Mesenchymal stem cell (in vitro differentiated cells and primary cell): ENCODE measurements at regions not wholly inside any gene's neighbourhood (a gene's known extent, or its start where the extent isn't known, plus 50 kb on each side); places are given as distances from the start of the nearest gene placed in this dataset.
"Not testable (repeated sequence)": the region's sequence is repeated elsewhere in the genome, so short reads cannot be mapped to it uniquely, and the experiment has no call there.

Experiments used
- DNase-seq: peaks from one replicate; pipeline ENCODE4 v3.0.0-alpha.2; 2013
- H2AFZ ChIP-seq: one replicate; pipeline ENCODE4 v1.6.1; 2013; ENCODE audit warnings: low read depth, mild to moderate bottlenecking, control low read depth, inconsistent platforms, low read length, moderate library complexity
- H2AK5ac ChIP-seq: 2 replicates; pipeline ENCODE4 v1.6.1; 2013; ENCODE audit warnings: low read length, moderate library complexity, mild to moderate bottlenecking, inconsistent platforms; ENCODE audit not compliant: severe bottlenecking
- H2BK120ac ChIP-seq: one replicate; pipeline ENCODE4 v1.6.1; 2013; ENCODE audit warnings: low read depth, mild to moderate bottlenecking, inconsistent platforms, low read length, moderate library complexity
- H2BK12ac ChIP-seq, 2 experiments: one replicate each; pipeline ENCODE4 v1.6.1; 2013; ENCODE audit warnings: inconsistent platforms in 2 of 2, low read length in 2 of 2, mild to moderate bottlenecking in 2 of 2, moderate library complexity in 2 of 2, control low read depth in 1 of 2
- H2BK15ac ChIP-seq: one replicate; pipeline ENCODE4 v1.6.1; 2013; ENCODE audit warnings: mild to moderate bottlenecking, low read depth, inconsistent platforms; ENCODE audit not compliant: poor library complexity, severe bottlenecking
- H2BK5ac ChIP-seq: 2 replicates; pipeline ENCODE4 v1.6.1; 2013; ENCODE audit warnings: low read depth, mild to moderate bottlenecking, low read length, control low read depth, inconsistent platforms; ENCODE audit not compliant: poor library complexity, severe bottlenecking
- H3K14ac ChIP-seq, 2 experiments: one replicate each; pipeline ENCODE4 v1.6.1; 2013; ENCODE audit warnings: inconsistent platforms in 2 of 2, low read length in 2 of 2, control low read depth in 1 of 2, mild to moderate bottlenecking in 1 of 2, moderate library complexity in 1 of 2
- H3K18ac ChIP-seq, 2 experiments: one replicate each; pipeline ENCODE4 v1.6.1; 2013; ENCODE audit warnings: inconsistent platforms in 2 of 2, low read length in 2 of 2, control low read depth in 1 of 2, low read depth in 1 of 2, mild to moderate bottlenecking in 1 of 2
- H3K23ac ChIP-seq, 2 experiments: one replicate each; pipeline ENCODE4 v1.6.1; 2013; ENCODE audit warnings: inconsistent platforms in 2 of 2, low read length in 2 of 2, mild to moderate bottlenecking in 2 of 2, moderate library complexity in 2 of 2, control low read depth in 1 of 2
- H3K27ac ChIP-seq: 2 replicates; pipeline ENCODE4 v1.5.1; 2013; ENCODE audit warnings: mild to moderate bottlenecking, moderate library complexity, low read length, control low read depth, inconsistent platforms; ENCODE audit not compliant: poor library complexity, severe bottlenecking
- H3K27me3 ChIP-seq, 2 experiments: 2 replicates each; pipeline versions ENCODE4 v1.6.1 to v1.7.0; 2013; ENCODE audit warnings: low read length in 2 of 2, mild to moderate bottlenecking in 2 of 2, moderate library complexity in 2 of 2, control low read depth in 1 of 2, inconsistent platforms in 1 of 2; ENCODE audit not compliant: control insufficient read depth in 1 of 2, insufficient read depth in 1 of 2
- H3K36me3 ChIP-seq, 2 experiments: 2 replicates each; pipeline versions ENCODE4 v1.6.1 to v1.7.0; 2013; ENCODE audit warnings: low read length in 2 of 2, control low read depth in 1 of 2, inconsistent platforms in 1 of 2, low read depth in 1 of 2, mild to moderate bottlenecking in 1 of 2; ENCODE audit not compliant: insufficient read depth in 2 of 2, control insufficient read depth in 1 of 2
- H3K4ac ChIP-seq, 2 experiments: one replicate each; pipeline ENCODE4 v1.6.1; 2013; ENCODE audit warnings: inconsistent platforms in 2 of 2, low read length in 2 of 2, mild to moderate bottlenecking in 2 of 2, moderate library complexity in 2 of 2, control low read depth in 1 of 2, low read depth in 1 of 2
- H3K4me1 ChIP-seq: 2 replicates; pipeline ENCODE4 v1.6.1; 2013; ENCODE audit warnings: low read depth, low read length, control low read depth; ENCODE audit not compliant: control insufficient read depth, insufficient read depth
- H3K4me2 ChIP-seq: 2 replicates; pipeline ENCODE4 v1.6.1; 2013; ENCODE audit warnings: low read length, mild to moderate bottlenecking, inconsistent platforms; ENCODE audit not compliant: poor library complexity, severe bottlenecking
- H3K4me3 ChIP-seq, 2 experiments: 2 replicates each; pipeline versions ENCODE4 v1.5.1 to v1.7.0; 2013; ENCODE audit warnings: low read length in 2 of 2, mild to moderate bottlenecking in 2 of 2, control low read depth in 1 of 2, low read depth in 1 of 2; ENCODE audit not compliant: insufficient read depth in 1 of 2
- H3K79me1 ChIP-seq: replicated peaks from 2 replicates; pipeline ENCODE4 v1.6.1; 2013; ENCODE audit warnings: mild to moderate bottlenecking, control low read depth, low read length, inconsistent platforms; ENCODE audit not compliant: poor library complexity, severe bottlenecking
- H3K9ac ChIP-seq: 2 replicates; pipeline ENCODE4 v1.7.0; 2013; ENCODE audit warnings: mild to moderate bottlenecking, low read length, moderate library complexity
- H3K9me3 ChIP-seq: 2 replicates; pipeline ENCODE4 v1.7.0; 2013; ENCODE audit warnings: mild to moderate bottlenecking, low read length; ENCODE audit not compliant: control insufficient read depth
- H4K8ac ChIP-seq: one replicate; pipeline ENCODE4 v1.6.1; 2013; ENCODE audit warnings: inconsistent platforms, mild to moderate bottlenecking, low read length, moderate library complexity
- H4K91ac ChIP-seq: one replicate; pipeline ENCODE4 v1.6.1; 2013; ENCODE audit warnings: mild to moderate bottlenecking, low read length, inconsistent platforms
- WGBS: methylation state at CpG from one replicate; pipeline ENCODE4 v1.1.7; 2013; ENCODE audit warnings: mixed read lengths; 5-methylcytosine and 5-hydroxymethylcytosine counted together

GRCh38 chr12:31897781-31898503 is 61.3 kb upstream of the RESF1 start:
- peak overlapping the region; percentile 56 to 75 for H2BK12ac ChIP-seq
- H3K79me1 ChIP-seq = no peaks in the 10 kb centered on the region
- peaks cover 3% of the 10 kb centered on the region for H3K4me1 ChIP-seq
- peak overlapping the region in 1 of 2 experiments; percentile 41 for H3K14ac ChIP-seq
- H3K9me3 ChIP-seq = no peaks in the 10 kb centered on the region
- no peak overlapping the region for H4K91ac ChIP-seq
- H3K4ac ChIP-seq = peak overlapping the region in 1 of 2 experiments; percentile 60
- H3K18ac ChIP-seq = peak overlapping the region; percentile 59 to 73
- H3K36me3 ChIP-seq = no peaks in the 10 kb centered on the region
- 77% methylated on average over 10 of the region's 10 CpGs for WGBS
- no peak overlapping the region for H2AK5ac ChIP-seq
- H2BK120ac ChIP-seq = peak overlapping the region; percentile 37
- DNase-seq = peak; percentile 26
- no peak overlapping the region for H2BK15ac ChIP-seq
- H3K27ac ChIP-seq = no peak overlapping the region
- no peak overlapping the region for H2BK5ac ChIP-seq
- no peak overlapping the region for H2AFZ ChIP-seq
- H3K23ac ChIP-seq = no peak overlapping the region
- no peak overlapping the region for H4K8ac ChIP-seq
- H3K4me2 ChIP-seq = no peak overlapping the region
- H3K27me3 ChIP-seq = no peaks in the 10 kb centered on the region
- no peak overlapping the region for H3K4me3 ChIP-seq
- H3K9ac ChIP-seq = no peak overlapping the region

GRCh38 chr12:31897092-31897491 is 62.1 kb upstream of the RESF1 start:
- not testable (repeated sequence) for DNase-seq, H2BK120ac ChIP-seq, H3K23ac ChIP-seq, H3K79me1 ChIP-seq, H3K4me3 ChIP-seq, H2BK15ac ChIP-seq, H3K4ac ChIP-seq, H4K91ac ChIP-seq, H2BK12ac ChIP-seq, H2AK5ac ChIP-seq, H3K14ac ChIP-seq, H4K8ac ChIP-seq, H3K36me3 ChIP-seq, H2AFZ ChIP-seq, H3K27ac ChIP-seq, H3K9ac ChIP-seq, H3K4me1 ChIP-seq, H3K4me2 ChIP-seq, H2BK5ac ChIP-seq, H3K9me3 ChIP-seq, H3K27me3 ChIP-seq
- WGBS = 93% methylated on average over 6 of the region's 8 CpGs
- H3K18ac ChIP-seq = peak overlapping the region in 1 of 2 experiments; percentile 38

- Histone ChIP-seq H2AFZ (no peak overlapping the region), H3K36me3 (no peaks in the 10 kb centered on the region), H3K14ac (no peak overlapping the region), H2BK12ac (no peak overlapping the region), H2BK120ac (no peak overlapping the region), H3K9ac (no peak overlapping the region), H2BK15ac (no peak overlapping the region), H3K27ac (no peak overlapping the region), H3K79me1 (no peaks in the 10 kb centered on the region), H3K4ac (no peak overlapping the region), H3K4me2 (no peak overlapping the region), H2BK5ac (no peak overlapping the region), H2AK5ac (no peak overlapping the region), H3K4me3 (no peak overlapping the region), H3K4me1 (peaks cover 3% of the 10 kb centered on the region), H3K27me3 (no peaks in the 10 kb centered on the region), H3K9me3 (no peaks in the 10 kb centered on the region), H4K8ac (no peak overlapping the region), H4K91ac (no peak overlapping the region), H3K23ac (no peak overlapping the region), H3K18ac (no peak overlapping the region)
- peak; percentile 75 for DNase-seq
- WGBS = 45% methylated on average over 6 of the region's 6 CpGs
These were observed 62.6 kb upstream of the RESF1 start for GRCh38 chr12:31896514-31897039.

- peak overlapping the region in 1 of 2 experiments; percentile 7 for H2BK12ac ChIP-seq
- H3K4me2 ChIP-seq = no peak overlapping the region
- no peak overlapping the region for H3K27ac ChIP-seq
- H3K23ac ChIP-seq = no peak overlapping the region
- H4K8ac ChIP-seq = no peak overlapping the region
- H3K4me3 ChIP-seq = no peak overlapping the region
- no peaks in the 10 kb centered on the region for H3K27me3 ChIP-seq
- no peak overlapping the region for H2AK5ac ChIP-seq
- no peaks in the 10 kb centered on the region for H3K36me3 ChIP-seq
- no peak for DNase-seq
- H3K79me1 ChIP-seq = no peaks in the 10 kb centered on the region
- no peaks in the 10 kb centered on the region for H3K9me3 ChIP-seq
- H3K14ac ChIP-seq = no peak overlapping the region
- H2BK15ac ChIP-seq = no peak overlapping the region
- H3K4me1 ChIP-seq = peaks cover 3% of the 10 kb centered on the region
- H2AFZ ChIP-seq = no peak overlapping the region
- no peak overlapping the region for H3K9ac ChIP-seq
- no peak overlapping the region for H2BK5ac ChIP-seq
- no peak overlapping the region for H4K91ac ChIP-seq
- no peak overlapping the region for H3K18ac ChIP-seq
- 95% methylated on average over 8 of the region's 8 CpGs for WGBS
- no peak overlapping the region for H2BK120ac ChIP-seq
- no peak overlapping the region for H3K4ac ChIP-seq
These were observed 63.6 kb upstream of the RESF1 start for GRCh38 chr12:31895449-31896150.
